Stimulated activated CD8-positive, alpha-beta memory T cell treated with anti-CD3 and anti-CD28 coated beads, Interleukin-4, amount 100 ng/mL, for 4 hours (primary cell): ENCODE measurements at regions not wholly inside any gene's neighbourhood (a gene's known extent, or its start where the extent isn't known, plus 50 kb on each side); places are given as distances from the start of the nearest gene placed in this dataset.
"Not testable (repeated sequence)": the region's sequence is repeated elsewhere in the genome, so short reads cannot be mapped to it uniquely, and the experiment has no call there.

Experiments
- DNase-seq, 2 donors: peaks; one replicate each; pipeline ENCODE4 v3.0.0-alpha.2; 2020; ENCODE audit warnings: low read depth in 2 of 2, low spot score in 1 of 2

GRCh38 chr2:239561446-239562001 is 160.7 kb upstream of the HDAC4 start:
- DNase-seq: no peak

DNA sequence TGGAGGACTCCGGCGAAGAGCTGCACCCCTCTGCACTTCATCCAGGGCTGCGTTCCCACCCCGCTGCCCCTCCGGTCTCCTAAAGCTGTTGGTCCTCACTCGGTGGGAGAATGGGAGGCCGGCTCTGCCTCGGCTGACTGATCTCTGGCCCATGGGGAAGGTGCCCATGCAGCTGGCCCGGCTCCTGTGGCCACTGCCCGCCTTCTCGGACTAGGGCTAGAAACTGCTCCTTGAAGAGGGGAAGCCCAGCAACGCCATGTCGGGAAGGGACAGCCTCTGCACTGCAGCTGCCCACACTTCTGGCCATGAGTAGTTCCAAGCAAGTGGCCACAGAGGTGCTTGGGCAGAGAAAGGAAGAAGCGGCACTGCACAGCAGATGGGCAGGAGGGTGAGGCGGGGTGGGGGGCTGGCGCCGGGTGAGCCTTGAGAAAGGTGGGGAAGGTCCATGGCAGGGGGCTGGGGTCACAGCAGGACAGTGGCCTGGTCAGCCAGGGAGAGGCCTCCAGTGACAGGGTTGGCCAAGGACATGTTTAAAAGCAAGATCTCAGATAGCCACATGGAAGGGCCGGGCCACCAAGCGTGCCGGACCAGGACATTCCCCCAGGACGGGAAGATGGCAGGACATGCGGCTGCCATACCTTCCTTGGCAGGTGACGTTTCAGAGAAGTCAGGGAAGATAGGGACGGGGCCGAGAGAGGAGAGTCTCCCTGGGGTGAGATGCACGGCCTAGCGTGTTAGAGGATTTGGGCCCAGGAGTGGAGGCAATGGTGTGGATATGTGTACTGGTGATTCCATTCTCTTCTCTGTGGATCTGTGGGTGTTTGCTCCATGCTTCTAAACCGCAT is 158.8 kb upstream of the HDAC4 start:
- no peak for DNase-seq

GRCh38 chr2:239558661-239559060 is 157.8 kb upstream of the HDAC4 start:
- DNase-seq: no peak

DNA sequence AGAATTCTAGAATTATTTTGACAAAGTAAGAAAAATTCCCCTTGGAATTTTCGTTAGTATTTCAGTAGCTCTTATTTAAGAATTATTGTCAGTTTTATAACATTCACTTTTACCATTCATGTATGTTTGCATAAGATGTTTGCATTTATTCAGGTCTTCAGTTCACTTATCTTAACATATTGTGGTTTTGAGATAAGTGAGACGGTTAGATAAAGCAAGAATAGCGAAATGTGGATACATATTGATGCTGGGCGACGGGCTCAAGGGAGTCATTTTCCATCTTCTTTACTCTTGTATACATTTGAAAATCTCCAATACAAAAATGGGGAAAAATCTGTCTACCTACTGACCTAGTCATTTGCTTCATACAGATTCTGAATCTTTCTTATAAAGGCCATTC is 156.7 kb upstream of the HDAC4 start:
- DNase-seq: no peak

GRCh38 chr2:239555571-239555905 is 154.7 kb upstream of the HDAC4 start:
- no peak for DNase-seq

- no peak for DNase-seq
Measured at GRCh38 chr2:239554766-239555570, 154.1 kb upstream of the HDAC4 start.

- no peak for DNase-seq
Measured at GRCh38 chr2:239553376-239554000, 152.7 kb upstream of the HDAC4 start.

GRCh38 chr2:239552213-239552926 is 151.6 kb upstream of the HDAC4 start:
- no peak for DNase-seq

DNA sequence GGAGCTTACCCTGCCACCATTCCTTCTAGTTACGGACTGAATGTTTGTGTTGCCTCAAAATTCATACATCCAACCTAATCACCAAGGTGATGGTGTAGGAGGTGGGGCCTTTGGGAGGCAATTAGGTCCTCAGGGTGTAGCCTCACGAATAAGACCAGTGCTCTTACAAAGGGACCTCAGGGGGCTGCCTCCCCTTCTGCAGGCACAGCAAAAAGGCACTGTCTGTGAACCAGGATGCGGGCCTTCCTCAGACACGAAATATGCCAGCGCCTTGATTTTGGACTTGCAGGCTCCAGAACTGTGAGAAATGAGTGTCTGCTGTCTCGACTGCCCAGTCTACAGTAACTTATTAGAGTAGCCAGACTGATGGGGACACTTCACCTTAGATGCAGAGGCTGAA is 150.4 kb upstream of the HDAC4 start:
- no peak for DNase-seq

GRCh38 chr2:239550357-239550756 is 149.5 kb upstream of the HDAC4 start:
- DNase-seq: no peak

DNA sequence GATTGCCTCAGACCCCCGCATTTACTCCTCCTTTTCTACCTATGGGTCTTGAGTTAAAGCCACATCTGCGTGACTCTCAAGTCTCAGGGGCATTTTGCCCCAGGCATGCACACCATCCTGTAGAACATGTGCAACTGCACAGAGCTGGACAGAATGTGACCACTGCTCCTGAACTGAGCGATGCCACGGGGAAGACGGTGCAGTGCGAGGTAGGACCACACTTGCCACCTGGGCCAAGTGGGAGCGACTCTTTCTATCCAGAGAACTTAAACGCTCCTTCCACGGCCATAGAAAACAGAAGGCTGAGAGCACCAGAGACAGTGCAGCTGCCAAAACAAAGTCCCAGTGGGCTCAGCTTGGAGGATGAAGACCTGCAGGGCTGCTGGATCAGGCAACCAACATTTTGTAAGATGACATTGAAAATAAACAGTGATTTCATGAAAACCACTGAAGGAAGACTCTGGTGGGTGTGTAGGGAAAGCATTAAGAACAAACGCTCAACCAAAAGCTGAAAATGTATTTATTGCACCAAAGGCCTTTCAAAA is 149.0 kb upstream of the HDAC4 start:
- DNase-seq: no peak

DNA sequence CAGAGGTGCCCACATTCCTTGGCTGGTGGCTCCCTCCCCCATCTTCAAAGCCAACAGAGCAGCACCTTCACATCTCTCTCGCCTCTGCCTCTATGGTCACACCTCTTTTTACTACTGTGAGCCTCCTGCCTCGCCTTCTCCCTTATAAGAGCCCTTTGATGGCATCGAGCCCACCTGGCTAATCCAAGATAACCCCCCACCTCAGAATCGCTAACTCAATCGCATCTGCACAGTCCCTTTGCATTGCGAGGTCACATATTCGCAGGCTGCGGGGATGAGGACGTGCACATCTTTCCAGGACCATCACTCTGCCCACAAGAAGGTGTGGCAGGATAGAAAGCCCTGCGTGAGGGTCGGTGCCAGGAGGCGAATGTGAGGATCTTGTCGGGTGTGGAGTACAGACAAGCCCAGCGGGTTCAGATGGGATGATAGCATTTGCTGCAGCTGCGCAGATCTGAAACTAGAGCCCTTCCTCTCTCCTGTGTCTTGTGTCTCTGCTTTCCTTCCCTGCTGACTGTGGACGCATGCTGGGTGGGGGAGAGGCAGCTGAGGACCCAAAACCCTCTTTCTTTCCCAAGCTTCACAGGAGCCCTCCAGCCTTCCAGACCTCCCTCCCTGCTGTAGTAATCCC is 148.3 kb upstream of the HDAC4 start:
- no peak for DNase-seq

DNA sequence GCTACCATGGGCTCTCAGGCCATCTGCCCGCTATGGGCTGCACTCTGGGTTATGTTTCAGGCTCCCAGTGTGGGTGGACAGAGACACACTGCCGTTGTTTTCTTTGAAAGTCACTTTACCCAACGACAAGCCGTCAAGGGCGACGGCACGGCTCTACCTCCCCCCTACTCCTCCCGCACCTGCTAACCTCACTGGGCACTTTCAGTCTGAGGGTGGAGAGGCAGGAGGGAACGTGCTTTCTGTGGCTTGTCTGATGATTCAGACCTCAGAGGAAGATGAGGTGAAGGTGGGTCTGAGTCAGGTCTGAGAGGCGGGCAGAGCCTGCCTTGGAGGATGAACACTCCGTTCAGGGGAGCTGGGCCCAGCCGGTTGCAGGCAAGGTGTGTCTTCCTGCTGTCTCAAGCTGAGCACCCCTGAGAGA is 147.6 kb upstream of the HDAC4 start:
- DNase-seq: peak; percentile 29 to 44

DNA sequence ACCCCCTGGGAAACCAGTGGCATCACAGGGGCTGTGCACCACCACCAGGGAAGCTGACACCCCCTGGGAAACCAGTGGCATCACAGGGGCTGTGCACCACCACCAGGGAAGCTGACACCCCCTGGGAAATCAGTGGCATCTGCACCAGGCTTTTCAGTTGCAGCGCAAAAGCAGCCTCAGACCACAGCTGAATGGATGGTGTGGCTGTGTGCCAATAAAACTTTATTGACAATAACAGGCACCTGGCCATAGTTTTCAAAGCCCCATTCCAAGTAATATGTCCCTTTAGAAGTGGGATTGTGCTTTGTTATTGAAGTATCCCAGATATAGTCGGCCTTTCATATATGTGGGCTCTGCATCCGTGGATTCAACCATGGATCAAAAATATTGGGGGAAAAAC is 146.3 kb upstream of the HDAC4 start:
- DNase-seq: not testable (repeated sequence)

DNA sequence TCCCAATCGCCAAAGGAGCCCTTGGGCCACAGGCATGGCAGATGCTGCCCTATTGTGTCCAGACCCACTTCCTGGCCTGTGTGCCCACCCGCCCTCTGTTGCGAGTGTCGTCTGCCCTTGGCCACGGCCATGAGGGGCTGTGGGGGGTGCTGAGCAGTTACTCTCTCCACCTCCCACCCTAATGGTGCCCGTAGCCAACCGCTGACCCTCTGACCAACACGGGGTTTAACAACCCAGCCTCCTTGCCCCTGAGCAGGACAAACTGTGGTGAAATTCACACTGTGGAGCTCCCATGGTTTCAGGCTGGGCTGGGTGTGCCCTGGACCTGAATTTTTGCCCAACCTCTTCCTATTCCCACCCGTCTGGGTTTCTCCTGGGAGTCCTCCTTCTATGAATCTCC is 145.7 kb upstream of the HDAC4 start:
- no peak for DNase-seq

- DNase-seq: no peak
Measured at GRCh38 chr2:239545741-239546392, 145.0 kb upstream of the HDAC4 start.

- peak; percentile 18 to 54 for DNase-seq
Measured at GRCh38 chr2:239544918-239545465, 144.2 kb upstream of the HDAC4 start.

DNA sequence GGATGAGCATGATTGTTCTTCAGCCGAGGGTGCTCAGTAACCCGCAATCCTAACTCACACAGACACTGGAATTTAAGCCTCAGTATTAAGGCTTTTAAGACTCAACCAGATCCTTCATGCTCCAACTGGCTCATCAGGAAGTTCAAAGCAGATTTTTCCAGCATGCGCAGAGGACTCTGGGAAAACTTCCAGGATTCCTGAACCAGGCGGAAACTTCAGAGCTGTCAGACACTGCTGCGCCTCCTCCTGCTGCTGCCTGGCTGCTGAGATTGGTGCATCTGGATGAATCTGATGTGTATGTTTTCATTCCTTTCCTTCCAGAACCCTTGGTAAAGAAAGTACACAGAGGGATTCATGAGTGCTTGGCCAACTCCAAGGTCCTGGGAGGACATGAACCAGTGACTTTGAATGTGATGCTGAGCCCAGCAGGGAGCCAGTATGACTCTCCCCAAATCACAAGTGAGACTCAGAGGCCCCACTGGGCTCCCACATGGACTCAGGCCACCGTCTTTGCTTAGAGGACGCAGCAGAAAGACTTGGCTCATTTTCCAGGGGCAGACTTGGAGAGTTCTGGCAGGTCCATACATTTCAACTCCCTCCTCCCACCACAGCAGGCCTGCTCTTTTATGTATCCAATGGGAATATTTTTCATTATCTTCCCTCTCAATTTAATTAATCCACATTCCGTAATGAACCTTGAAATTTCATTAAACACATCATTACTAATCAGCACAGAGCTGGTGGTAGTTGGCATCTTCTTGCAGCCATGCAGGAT is 143.5 kb upstream of the HDAC4 start:
- no peak for DNase-seq

DNA sequence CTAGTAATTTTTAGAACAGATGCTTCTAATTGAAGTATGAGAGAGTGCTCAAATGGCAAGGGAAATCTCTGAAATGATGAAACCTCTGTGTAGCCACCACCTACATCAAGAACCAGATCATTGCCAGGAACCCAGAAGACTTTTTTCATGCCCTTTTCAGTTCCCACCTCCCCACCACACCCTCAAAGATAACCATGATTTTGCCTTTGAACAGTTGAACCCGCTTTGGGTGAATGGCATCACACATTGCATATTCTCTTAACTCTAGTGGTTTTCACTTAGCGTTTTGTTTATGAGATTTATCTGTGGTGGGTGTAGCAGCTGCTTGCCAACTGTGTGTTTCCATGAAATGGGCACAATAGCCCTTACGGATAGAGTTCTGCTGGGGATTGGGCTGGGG is 142.9 kb upstream of the HDAC4 start:
- no peak for DNase-seq
